ENCODE measurements at regions not wholly inside any gene's neighbourhood (a gene's known extent, or its start where the extent isn't known, plus 50 kb on each side); places are given as distances from the start of the nearest gene placed in this dataset.

- no peaks in the 10 kb centered on the region for H3K23me2 ChIP-seq (ENCODE audit: low read depth, low read length)
- H2BK12ac ChIP-seq (ENCODE audit: low read depth, low read length): no peak overlapping the region
- H3K23ac ChIP-seq (ENCODE audit: insufficient read length): no peak overlapping the region
- no peak overlapping the region; the same call in 1 of the 2 replicates for H4K8ac ChIP-seq (ENCODE audit: extremely low read depth, insufficient read depth, low read length)
- no peak for DNase-seq (ENCODE audit: low read depth in 1 of 2, low spot score in 2 of 2)
- no peaks in the 10 kb centered on the region for H3K4me1 ChIP-seq (replicated peaks in 1 of 4; ENCODE audit: control insufficient read depth in 3 of 4, insufficient read depth in 4 of 4, low read length in 3 of 4)
- FAIRE-seq: no peak
- H2BK20ac ChIP-seq (ENCODE audit: low read length): 0 out of 2 replicates have a peak overlapping the region, but pooled peaks have one; percentile 1
- no peaks in the 10 kb centered on the region for H3K79me2 ChIP-seq (ENCODE audit: control insufficient read depth in 1 of 2, insufficient read depth in 2 of 2, low read length in 2 of 2)
- no peaks in the 10 kb centered on the region for H4K20me1 ChIP-seq (replicated peaks in 1 of 2; ENCODE audit: control insufficient read depth in 1 of 2, insufficient read depth in 2 of 2, low read length in 2 of 2)
- H3K9ac ChIP-seq (replicated peaks in 1 of 4; ENCODE audit: extremely low read depth in 1 of 4, low read depth in 3 of 4, low read length in 3 of 4): no peak overlapping the region
- no peaks in the 10 kb centered on the region for H3K36me3 ChIP-seq (ENCODE audit: control insufficient read depth in 2 of 4, insufficient read depth in 4 of 4, low read length in 3 of 4)
- no peak overlapping the region for H3K4ac ChIP-seq (replicated peaks; ENCODE audit: insufficient read length, low read depth, low read length)
- H3K4me3 ChIP-seq (ENCODE audit: extremely low read depth in 1 of 4, insufficient read depth in 2 of 4, low read depth in 3 of 4, low read length in 4 of 4): no peak overlapping the region
- H2BK5ac ChIP-seq (ENCODE audit: low read depth, low read length): no peak overlapping the region
- no peak overlapping the region for H3K4me2 ChIP-seq (ENCODE audit: insufficient read depth in 1 of 2, low read depth in 2 of 2, low read length in 2 of 2)
- no peak overlapping the region for H2AK5ac ChIP-seq (ENCODE audit: low read depth, low read length)
- no peak overlapping the region for H3K14ac ChIP-seq (ENCODE audit: insufficient read length)
- CTCF ChIA-PET (ENCODE audit: partially characterized antibody): interaction anchor here (0.5 to 1.5 kb wide), 2 partner anchors 25 to 167 kb away, joined by 3 to 5 read pairs; no protein-coding TSS in a partner anchor
- H3K56ac ChIP-seq (replicated peaks; ENCODE audit: insufficient read length, low read depth, low read length): no peak overlapping the region
- no peak overlapping the region for H4K91ac ChIP-seq (replicated peaks; ENCODE audit: insufficient read length, low read length)
- H2AFZ ChIP-seq (ENCODE audit: low read length): no peak overlapping the region
- TF ChIP-seq RAD21 (IDR thresholded peaks at IDR 0.05 in 1 of 2, conservative IDR thresholded peaks at IDR 0.05 in 1 of 2; ENCODE audit: low read depth in 2 of 2, low read length in 2 of 2) (no peak), CBX8 (IDR thresholded peaks at IDR 0.05; ENCODE audit: borderline replicate concordance, low read depth, low read length) (no peak), CBX5 (IDR thresholded peaks at IDR 0.05; ENCODE audit: low read depth, low read length) (no peak), BRCA1 (IDR thresholded peaks at IDR 0.05; ENCODE audit: low read depth, low read length) (no peak), CEBPB (IDR thresholded peaks at IDR 0.05; ENCODE audit: low read depth, low read length) (no peak), HDAC6 (IDR thresholded peaks at IDR 0.05; ENCODE audit: low read depth, low read length) (no peak)
- POLR2A ChIA-PET (ENCODE audit: partially characterized antibody): no interaction called here
- H2BK15ac ChIP-seq (ENCODE audit: low read length): no peak overlapping the region
- WGBS, 2 experiments (ENCODE audit: extremely low coverage in 1 of 2, insufficient coverage in 1 of 2, insufficient read length in 1 of 2, insufficient replicate concordance in 2 of 2, low coverage in 1 of 2, low lambda C conversion rate in 2 of 2, missing lambda C conversion rate in 1 of 2): 75% methylated on average over 1 of the region's 1 CpG; no CpG with 5 or more reads in 1 of the 2 experiments
- H2BK120ac ChIP-seq (replicated peaks; ENCODE audit: low read depth, low read length): no peak overlapping the region
- no peaks in the 10 kb centered on the region for H3K27me3 ChIP-seq (replicated peaks in 1 of 4; ENCODE audit: control insufficient read depth in 3 of 4, extremely low read depth in 1 of 4, insufficient read depth in 3 of 4, low read length in 3 of 4)
- H4K5ac ChIP-seq (ENCODE audit: insufficient read length, low read depth, low read length): no peak overlapping the region
- H3K79me1 ChIP-seq (ENCODE audit: low read depth, low read length): no peaks in the 10 kb centered on the region
- H3K27ac ChIP-seq (ENCODE audit: low read depth, low read length): no peak overlapping the region
- no peak overlapping the region for H3K18ac ChIP-seq (ENCODE audit: extremely low read depth, low read length)
- H3K9me3 ChIP-seq (ENCODE audit: insufficient read depth in 2 of 2, low read depth in 1 of 2, low read length in 1 of 2): no peaks in the 10 kb centered on the region
These were observed 93.4 kb downstream of the OR5AK2 start for GRCh38 chr11:57082125-57082524.
